BE2C (cell line): ENCODE measurements at regions not wholly inside any gene's neighbourhood (a gene's known extent, or its start where the extent isn't known, plus 50 kb on each side); places are given as distances from the start of the nearest gene placed in this dataset.

Experiments
- DNase-seq: peaks from one replicate; pipeline ENCODE4 v3.0.0-alpha.2; 2020
- H3K27me3 ChIP-seq: fragments of 250-450 bp; sonication (Bioruptor Pico); 2 replicates; pipeline ENCODE4 v1.5.1; 2020; ENCODE audit warnings: mild to moderate bottlenecking
- H3K36me3 ChIP-seq: fragments of 250-450 bp; sonication (Bioruptor Pico); 2 replicates; pipeline ENCODE4 v1.5.1; 2020; ENCODE audit warnings: mild to moderate bottlenecking
- H3K4me1 ChIP-seq: fragments of 250-450 bp; sonication (Bioruptor Pico); 2 replicates; pipeline ENCODE4 v1.5.1; 2020
- H3K4me3 ChIP-seq: 2 replicates; pipeline ENCODE4 v1.5.1; 2011; ENCODE audit warnings: low read depth, low read length
- H3K9me3 ChIP-seq: fragments of 250-450 bp; sonication (Bioruptor Pico); 2 replicates; pipeline ENCODE4 v1.5.1; 2020
- TF ChIP-seq, protein P1 (sequence below): IDR thresholded peaks from 2 replicates; pipeline ENCODE4 v1.5.1; 2012; ENCODE audit warnings: mild to moderate bottlenecking, low read depth, low read length

DNA sequence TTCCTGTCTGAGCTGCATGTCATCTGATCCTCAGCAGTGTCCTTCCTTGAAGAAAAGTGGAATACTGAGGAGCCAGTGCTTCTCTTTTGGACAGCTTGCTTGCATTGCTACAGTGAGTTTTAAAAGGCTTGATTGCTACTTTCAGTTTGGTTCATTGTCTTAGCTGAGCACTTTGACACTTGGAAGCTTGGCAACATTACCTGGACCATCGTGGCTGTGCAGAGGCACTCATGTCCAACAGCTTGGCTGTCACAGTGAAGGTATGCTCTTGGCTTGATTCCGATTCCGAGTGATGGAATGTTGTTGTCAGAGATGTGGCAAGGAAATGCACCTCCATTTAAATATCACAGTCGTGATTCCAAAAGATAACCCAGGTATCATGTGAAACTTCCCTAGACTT, 102.4 kb downstream of the FAS start:
- Histone ChIP-seq H3K9me3 (no peaks in the 10 kb centered on the region), H3K4me1 (no peaks in the 10 kb centered on the region), H3K4me3 (no peak overlapping the region), H3K27me3 (no peaks in the 10 kb centered on the region), H3K36me3 (no peaks in the 10 kb centered on the region)
- DNase-seq, result no peak
- TF ChIP-seq, protein P1, sequence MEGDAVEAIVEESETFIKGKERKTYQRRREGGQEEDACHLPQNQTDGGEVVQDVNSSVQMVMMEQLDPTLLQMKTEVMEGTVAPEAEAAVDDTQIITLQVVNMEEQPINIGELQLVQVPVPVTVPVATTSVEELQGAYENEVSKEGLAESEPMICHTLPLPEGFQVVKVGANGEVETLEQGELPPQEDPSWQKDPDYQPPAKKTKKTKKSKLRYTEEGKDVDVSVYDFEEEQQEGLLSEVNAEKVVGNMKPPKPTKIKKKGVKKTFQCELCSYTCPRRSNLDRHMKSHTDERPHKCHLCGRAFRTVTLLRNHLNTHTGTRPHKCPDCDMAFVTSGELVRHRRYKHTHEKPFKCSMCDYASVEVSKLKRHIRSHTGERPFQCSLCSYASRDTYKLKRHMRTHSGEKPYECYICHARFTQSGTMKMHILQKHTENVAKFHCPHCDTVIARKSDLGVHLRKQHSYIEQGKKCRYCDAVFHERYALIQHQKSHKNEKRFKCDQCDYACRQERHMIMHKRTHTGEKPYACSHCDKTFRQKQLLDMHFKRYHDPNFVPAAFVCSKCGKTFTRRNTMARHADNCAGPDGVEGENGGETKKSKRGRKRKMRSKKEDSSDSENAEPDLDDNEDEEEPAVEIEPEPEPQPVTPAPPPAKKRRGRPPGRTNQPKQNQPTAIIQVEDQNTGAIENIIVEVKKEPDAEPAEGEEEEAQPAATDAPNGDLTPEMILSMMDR, result no peak

DNA sequence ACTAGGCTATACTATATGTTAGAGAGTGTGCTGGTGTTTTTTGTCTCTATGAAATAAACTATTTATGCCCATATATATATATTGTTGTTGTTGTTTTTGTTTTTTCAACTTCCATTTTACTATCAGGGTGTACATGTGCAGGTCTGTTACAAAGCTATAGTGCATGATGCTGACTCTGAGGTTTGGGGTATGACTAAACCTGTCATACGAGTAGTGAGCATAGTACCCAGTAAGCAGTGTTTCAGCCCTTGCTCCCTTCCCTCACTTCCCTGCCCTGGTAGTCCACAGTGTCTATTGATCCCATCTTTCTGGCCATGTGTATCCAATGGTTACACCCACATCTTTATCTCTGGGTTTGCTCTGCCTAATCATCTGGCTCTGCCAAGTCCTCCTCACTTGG, 101.8 kb downstream of the FAS start:
- Histone ChIP-seq H3K9me3 (no peaks in the 10 kb centered on the region), H3K27me3 (no peaks in the 10 kb centered on the region), H3K36me3 (no peaks in the 10 kb centered on the region), H3K4me1 (no peaks in the 10 kb centered on the region), H3K4me3 (no peak overlapping the region)
- TF ChIP-seq, protein P1, result no peak
- DNase-seq, result no peak

DNA sequence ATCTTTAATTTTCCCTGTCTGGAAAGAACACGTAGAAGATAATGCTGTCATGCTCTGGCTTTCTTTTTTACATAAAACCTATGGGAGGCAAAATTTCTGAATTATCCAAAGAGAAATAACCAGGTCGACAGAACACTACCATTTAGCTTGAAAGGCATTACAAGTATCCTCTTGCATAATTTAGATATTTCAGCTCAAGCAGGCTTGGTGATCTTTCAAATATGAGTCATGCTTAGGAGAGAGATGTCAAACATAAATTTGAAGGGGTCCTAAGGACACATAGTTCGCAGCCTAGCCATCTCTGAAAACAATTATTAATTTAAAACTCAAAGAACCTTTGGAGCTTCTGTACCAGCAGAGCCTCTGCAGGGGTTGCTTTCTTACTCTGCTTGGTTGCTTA, 100.9 kb downstream of the FAS start:
- Histone ChIP-seq H3K27me3 (no peaks in the 10 kb centered on the region), H3K4me3 (no peak overlapping the region), H3K9me3 (no peaks in the 10 kb centered on the region), H3K4me1 (no peaks in the 10 kb centered on the region), H3K36me3 (no peaks in the 10 kb centered on the region)
- DNase-seq, result no peak
- TF ChIP-seq, protein P1, result no peak

DNA sequence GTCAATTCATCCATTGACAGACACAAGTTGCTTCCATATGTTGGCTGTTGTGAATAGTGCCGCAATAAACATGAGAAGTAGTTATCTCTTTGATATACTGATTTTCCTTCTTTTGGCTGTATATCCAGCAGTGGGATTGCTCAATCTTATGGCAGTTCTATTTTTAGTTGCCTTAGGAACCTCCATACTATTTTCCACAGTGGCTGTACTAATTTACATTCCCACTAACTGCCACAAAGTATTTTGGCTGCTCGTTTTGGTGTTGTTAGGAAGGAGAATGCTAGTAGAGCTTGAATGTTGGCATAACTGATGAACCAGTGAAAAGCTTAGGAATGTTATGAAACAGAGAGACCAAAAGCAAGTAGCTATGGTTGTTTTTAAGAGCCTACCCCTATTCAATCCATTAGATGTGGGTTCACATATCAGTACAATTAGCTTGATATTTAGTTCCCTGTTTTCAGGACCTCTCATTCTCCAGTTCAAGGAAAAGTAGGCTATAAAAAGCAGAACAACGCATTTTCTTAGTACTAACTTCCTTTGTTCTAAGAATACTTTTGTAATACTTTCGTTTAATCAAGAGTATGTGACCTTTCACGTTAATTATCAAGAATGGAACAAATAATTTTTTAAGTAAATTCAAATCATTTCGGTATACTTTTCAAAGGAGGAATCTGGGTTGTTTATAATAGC, 100.3 kb downstream of the FAS start:
- Histone ChIP-seq H3K4me3 (no peak overlapping the region), H3K27me3 (no peaks in the 10 kb centered on the region), H3K4me1 (no peaks in the 10 kb centered on the region), H3K9me3 (no peaks in the 10 kb centered on the region), H3K36me3 (no peaks in the 10 kb centered on the region)
- TF ChIP-seq, protein P1, result no peak
- no peak for DNase-seq

DNA sequence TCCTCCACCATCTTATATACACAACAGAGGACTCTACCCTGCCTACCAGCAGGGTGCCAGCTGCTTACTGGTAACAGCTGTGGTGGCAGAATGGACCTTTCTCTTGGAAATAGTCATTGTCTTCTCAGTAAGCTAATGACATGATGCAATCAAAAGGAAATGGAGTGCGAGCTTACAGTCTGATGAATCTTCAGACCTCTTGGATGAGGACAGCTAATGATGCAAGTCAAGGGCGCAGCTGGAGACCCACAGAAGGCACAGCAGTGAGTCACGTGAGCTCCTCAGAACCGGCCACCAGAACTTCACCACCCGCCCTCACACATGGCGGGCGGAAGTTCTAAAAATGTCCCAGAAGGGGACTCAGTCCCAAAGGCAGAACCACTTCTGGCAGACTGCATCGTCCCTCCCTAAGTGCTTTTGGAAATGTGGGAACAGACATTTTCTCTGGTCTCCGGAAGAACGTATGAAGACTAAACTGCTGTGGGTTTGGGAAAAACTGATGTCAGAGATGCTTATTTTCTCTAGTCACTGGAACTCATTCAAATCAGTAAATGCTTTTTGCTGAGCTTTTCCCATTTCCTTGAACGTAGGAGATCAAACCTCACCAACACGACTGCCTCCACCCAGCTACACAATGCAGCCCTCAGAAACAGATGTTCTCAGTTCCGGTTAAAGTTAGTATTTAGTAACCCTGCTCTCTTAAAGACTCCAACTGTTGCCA, 96.4 kb downstream of the FAS start:
- Histone ChIP-seq H3K4me1 (no peaks in the 10 kb centered on the region), H3K27me3 (no peaks in the 10 kb centered on the region), H3K4me3 (no peak overlapping the region), H3K9me3 (no peaks in the 10 kb centered on the region), H3K36me3 (no peaks in the 10 kb centered on the region)
- DNase-seq, result no peak
- TF ChIP-seq, protein P1, result no peak

DNA sequence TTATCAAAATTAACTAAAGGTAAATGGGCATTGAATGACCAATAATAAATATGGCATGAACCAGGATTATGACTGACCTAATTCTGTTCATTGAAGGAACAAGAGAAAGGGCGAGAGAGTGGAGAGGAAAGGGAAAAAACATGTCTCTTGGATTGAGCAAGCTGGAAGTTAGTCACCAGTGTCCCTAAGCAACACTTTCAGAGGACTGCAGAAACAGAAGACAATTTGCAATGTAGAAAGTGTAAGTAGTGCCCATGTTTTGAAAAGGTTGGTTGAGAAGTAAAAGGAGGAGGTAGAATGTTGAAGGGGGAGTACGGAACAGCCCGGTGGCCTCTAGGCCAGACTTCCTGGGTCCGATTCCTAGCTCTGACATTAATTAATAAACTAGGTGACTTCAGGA, 94.6 kb downstream of the FAS start:
- Histone ChIP-seq H3K4me3 (no peak overlapping the region), H3K9me3 (no peaks in the 10 kb centered on the region), H3K4me1 (no peaks in the 10 kb centered on the region), H3K36me3 (no peaks in the 10 kb centered on the region), H3K27me3 (no peaks in the 10 kb centered on the region)
- TF ChIP-seq, protein P1, result no peak
- DNase-seq, result no peak
